GM23338 (cell line): ENCODE measurements at regions not wholly inside any gene's neighbourhood (a gene's known extent, or its start where the extent isn't known, plus 50 kb on each side); places are given as distances from the start of the nearest gene placed in this dataset.

Experiments
- ATAC-seq: fragments of 200-7000 bp; cut with Tn5 transposase; 3 replicates; pipeline ENCODE4 v1.9.1; 2020
- DNase-seq: peaks from one replicate; pipeline ENCODE4 v3.0.0-alpha.2; 2015; ENCODE audit warnings: low spot score
- H2AFZ ChIP-seq: fragments of 200-600 bp; sonication (generic); 2 replicates; pipeline ENCODE4 v1.8.0; 2016; ENCODE audit warnings: antibody characterized with exemption, mild to moderate bottlenecking, moderate library complexity
- H3F3A ChIP-seq: fragments of 200-600 bp; sonication (generic); replicated peaks from 2 replicates; pipeline ENCODE4 v1.8.0; 2017; ENCODE audit warnings: antibody characterized with exemption, mixed run types, low read depth
- H3K27ac ChIP-seq: fragments of 200-600 bp; sonication (generic); 2 replicates; pipeline ENCODE4 v1.6.1; 2016; ENCODE audit warnings: low read depth
- H3K27me3 ChIP-seq: fragments of 200-600 bp; sonication (generic); 2 replicates; pipeline ENCODE4 v1.8.0; 2016; ENCODE audit warnings: mild to moderate bottlenecking, mixed run types, moderate library complexity; ENCODE audit not compliant: insufficient read depth
- H3K36me3 ChIP-seq: fragments of 200-600 bp; sonication (generic); 2 replicates; pipeline ENCODE4 v1.8.0; 2016; ENCODE audit warnings: mild to moderate bottlenecking; ENCODE audit not compliant: insufficient read depth
- H3K4me1 ChIP-seq: fragments of 200-600 bp; sonication (generic); 2 replicates; pipeline ENCODE4 v1.8.0; 2016; ENCODE audit warnings: mild to moderate bottlenecking, moderate library complexity; ENCODE audit not compliant: insufficient read depth
- H3K4me2 ChIP-seq: fragments of 200-600 bp; sonication (generic); 2 replicates; pipeline ENCODE4 v1.7.1; 2017; ENCODE audit warnings: mixed run types
- H3K4me3 ChIP-seq: fragments of 200-600 bp; sonication (generic); 2 replicates; pipeline ENCODE4 v1.6.1; 2016; ENCODE audit warnings: mixed run types
- H3K79me2 ChIP-seq: fragments of 200-600 bp; sonication (generic); replicated peaks from 2 replicates; pipeline ENCODE4 v1.8.0; 2017; ENCODE audit warnings: mild to moderate bottlenecking; ENCODE audit not compliant: insufficient read depth
- H3K9me2 ChIP-seq: fragments of 200-600 bp; sonication (generic); 2 replicates; pipeline ENCODE4 v1.8.0; 2017; ENCODE audit not compliant: insufficient read depth
- H4K20me1 ChIP-seq: fragments of 200-600 bp; sonication (generic); replicated peaks from 2 replicates; pipeline ENCODE4 v1.8.0; 2017; ENCODE audit warnings: mild to moderate bottlenecking; ENCODE audit not compliant: insufficient read depth
- H3K27ac Mint-ChIP-seq: 2 replicates; pipeline ENCODE4 v1.8.0; 2020; ENCODE audit warnings: inconsistent platforms, mild to moderate bottlenecking, moderate library complexity, mixed read lengths
- H3K27me3 Mint-ChIP-seq: 3 replicates; pipeline ENCODE4 v1.8.0; 2022; ENCODE audit warnings: low read depth, mild to moderate bottlenecking, moderate library complexity, mixed read lengths, inconsistent platforms; ENCODE audit not compliant: insufficient read depth, poor library complexity
- H3K36me3 Mint-ChIP-seq: 3 replicates; pipeline ENCODE4 v1.8.0; 2021; ENCODE audit warnings: low read depth, mild to moderate bottlenecking, inconsistent platforms, moderate library complexity, mixed read lengths
- H3K4me1 Mint-ChIP-seq: 3 replicates; pipeline ENCODE4 v1.8.0; 2020; ENCODE audit warnings: mild to moderate bottlenecking, inconsistent platforms, mixed read lengths
- H3K4me3 Mint-ChIP-seq: 3 replicates; pipeline ENCODE4 v1.8.0; 2021; ENCODE audit warnings: moderate library complexity, mild to moderate bottlenecking, inconsistent platforms, mixed read lengths
- H3K9me3 Mint-ChIP-seq: 3 replicates; pipeline ENCODE4 v1.8.0; 2020; ENCODE audit warnings: moderate library complexity, mild to moderate bottlenecking, inconsistent platforms, mixed read lengths
- CREB1 ChIP-seq: fragments of 250-450 bp; sonication (Bioruptor Pico); IDR thresholded peaks from 2 replicates; pipeline ENCODE4 v1.5.0; 2020; ENCODE audit warnings: low read depth, mild to moderate bottlenecking, moderate library complexity
- JUNB ChIP-seq: IDR thresholded peaks from one replicate; pipeline ENCODE4 v1.6.1; 2016; ENCODE audit warnings: antibody characterized with exemption; ENCODE audit not compliant: unreplicated experiment
- POLR2AphosphoS5 ChIP-seq: IDR thresholded peaks from 2 replicates; pipeline ENCODE4 v1.6.1; 2016; ENCODE audit warnings: antibody characterized with exemption, low read depth
- ZNF114 ChIP-seq: fragments of 250-450 bp; sonication (Bioruptor Pico); IDR thresholded peaks from 2 replicates; pipeline ENCODE4 v1.5.0; 2020; ENCODE audit warnings: mild to moderate bottlenecking, moderate library complexity
- ZNF331 ChIP-seq: fragments of 250-450 bp; sonication (Bioruptor Pico); IDR thresholded peaks from 2 replicates; pipeline ENCODE4 v1.5.0; 2020; ENCODE audit warnings: low read depth, mild to moderate bottlenecking, moderate library complexity
- TF ChIP-seq, protein P1 (sequence below): fragments of 250-450 bp; sonication (Bioruptor Pico); IDR thresholded peaks from 2 replicates; pipeline ENCODE4 v1.5.0; 2020; ENCODE audit warnings: mild to moderate bottlenecking, moderate library complexity
- TF ChIP-seq, protein P2 (sequence below): IDR thresholded peaks from 2 replicates; pipeline ENCODE4 v1.6.1; 2016; ENCODE audit warnings: antibody characterized with exemption

DNA sequence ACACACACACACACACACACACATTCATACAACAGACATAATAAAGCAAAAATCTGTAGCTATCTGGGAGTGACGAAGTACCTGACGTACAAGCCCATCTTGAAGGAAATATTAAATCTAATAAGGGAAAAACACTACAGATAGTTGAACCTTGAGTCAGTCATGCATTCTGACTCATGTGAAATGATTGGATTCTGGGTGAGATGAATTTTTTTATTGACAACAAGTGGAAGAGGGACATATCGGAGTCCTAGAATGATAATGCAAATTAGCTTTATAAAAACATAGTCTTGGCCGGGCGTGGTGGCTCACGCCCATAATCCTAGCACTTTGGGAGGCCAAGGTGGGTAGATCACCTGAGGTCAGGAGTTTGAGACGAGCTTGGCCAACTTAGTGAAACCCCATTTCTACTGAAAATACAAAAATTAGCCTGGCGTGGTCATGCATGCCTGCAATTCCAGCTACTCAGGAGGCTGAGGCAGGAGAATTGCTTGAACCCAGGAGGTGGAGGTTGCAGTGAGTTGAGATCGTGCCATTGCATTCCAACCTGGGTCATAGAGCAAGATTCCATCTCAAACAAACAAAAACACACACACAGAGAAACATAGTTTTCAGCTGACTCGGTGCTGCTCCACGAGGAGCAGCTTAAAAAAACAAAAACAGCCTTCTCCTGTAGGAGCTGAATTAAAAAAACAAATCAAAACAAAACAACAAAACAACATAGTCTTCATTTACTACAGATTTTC is 154.4 kb upstream of the MKLN1 start (continued):
- TF ChIP-seq, protein P1, sequence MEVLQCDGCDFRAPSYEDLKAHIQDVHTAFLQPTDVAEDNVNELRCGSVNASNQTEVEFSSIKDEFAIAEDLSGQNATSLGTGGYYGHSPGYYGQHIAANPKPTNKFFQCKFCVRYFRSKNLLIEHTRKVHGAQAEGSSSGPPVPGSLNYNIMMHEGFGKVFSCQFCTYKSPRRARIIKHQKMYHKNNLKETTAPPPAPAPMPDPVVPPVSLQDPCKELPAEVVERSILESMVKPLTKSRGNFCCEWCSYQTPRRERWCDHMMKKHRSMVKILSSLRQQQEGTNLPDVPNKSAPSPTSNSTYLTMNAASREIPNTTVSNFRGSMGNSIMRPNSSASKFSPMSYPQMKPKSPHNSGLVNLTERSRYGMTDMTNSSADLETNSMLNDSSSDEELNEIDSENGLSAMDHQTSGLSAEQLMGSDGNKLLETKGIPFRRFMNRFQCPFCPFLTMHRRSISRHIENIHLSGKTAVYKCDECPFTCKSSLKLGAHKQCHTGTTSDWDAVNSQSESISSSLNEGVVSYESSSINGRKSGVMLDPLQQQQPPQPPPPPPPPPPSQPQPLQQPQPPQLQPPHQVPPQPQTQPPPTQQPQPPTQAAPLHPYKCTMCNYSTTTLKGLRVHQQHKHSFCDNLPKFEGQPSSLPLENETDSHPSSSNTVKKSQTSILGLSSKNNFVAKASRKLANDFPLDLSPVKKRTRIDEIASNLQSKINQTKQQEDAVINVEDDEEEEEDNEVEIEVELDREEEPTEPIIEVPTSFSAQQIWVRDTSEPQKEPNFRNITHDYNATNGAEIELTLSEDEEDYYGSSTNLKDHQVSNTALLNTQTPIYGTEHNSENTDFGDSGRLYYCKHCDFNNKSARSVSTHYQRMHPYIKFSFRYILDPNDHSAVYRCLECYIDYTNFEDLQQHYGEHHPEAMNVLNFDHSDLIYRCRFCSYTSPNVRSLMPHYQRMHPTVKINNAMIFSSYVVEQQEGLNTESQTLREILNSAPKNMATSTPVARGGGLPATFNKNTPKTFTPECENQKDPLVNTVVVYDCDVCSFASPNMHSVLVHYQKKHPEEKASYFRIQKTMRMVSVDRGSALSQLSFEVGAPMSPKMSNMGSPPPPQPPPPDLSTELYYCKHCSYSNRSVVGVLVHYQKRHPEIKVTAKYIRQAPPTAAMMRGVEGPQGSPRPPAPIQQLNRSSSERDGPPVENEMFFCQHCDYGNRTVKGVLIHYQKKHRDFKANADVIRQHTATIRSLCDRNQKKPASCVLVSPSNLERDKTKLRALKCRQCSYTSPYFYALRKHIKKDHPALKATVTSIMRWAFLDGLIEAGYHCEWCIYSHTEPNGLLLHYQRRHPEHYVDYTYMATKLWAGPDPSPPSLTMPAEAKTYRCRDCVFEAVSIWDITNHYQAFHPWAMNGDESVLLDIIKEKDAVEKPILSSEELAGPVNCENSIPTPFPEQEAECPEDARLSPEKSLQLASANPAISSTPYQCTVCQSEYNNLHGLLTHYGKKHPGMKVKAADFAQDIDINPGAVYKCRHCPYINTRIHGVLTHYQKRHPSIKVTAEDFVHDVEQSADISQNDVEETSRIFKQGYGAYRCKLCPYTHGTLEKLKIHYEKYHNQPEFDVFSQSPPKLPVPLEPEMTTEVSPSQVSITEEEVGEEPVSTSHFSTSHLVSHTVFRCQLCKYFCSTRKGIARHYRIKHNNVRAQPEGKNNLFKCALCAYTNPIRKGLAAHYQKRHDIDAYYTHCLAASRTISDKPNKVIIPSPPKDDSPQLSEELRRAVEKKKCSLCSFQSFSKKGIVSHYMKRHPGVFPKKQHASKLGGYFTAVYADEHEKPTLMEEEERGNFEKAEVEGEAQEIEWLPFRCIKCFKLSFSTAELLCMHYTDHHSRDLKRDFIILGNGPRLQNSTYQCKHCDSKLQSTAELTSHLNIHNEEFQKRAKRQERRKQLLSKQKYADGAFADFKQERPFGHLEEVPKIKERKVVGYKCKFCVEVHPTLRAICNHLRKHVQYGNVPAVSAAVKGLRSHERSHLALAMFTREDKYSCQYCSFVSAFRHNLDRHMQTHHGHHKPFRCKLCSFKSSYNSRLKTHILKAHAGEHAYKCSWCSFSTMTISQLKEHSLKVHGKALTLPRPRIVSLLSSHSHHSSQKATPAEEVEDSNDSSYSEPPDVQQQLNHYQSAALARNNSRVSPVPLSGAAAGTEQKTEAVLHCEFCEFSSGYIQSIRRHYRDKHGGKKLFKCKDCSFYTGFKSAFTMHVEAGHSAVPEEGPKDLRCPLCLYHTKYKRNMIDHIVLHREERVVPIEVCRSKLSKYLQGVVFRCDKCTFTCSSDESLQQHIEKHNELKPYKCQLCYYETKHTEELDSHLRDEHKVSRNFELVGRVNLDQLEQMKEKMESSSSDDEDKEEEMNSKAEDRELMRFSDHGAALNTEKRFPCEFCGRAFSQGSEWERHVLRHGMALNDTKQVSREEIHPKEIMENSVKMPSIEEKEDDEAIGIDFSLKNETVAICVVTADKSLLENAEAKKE (CRISPR knock-in tag): no peak
- TF ChIP-seq JUNB (no peak), CREB1 (CRISPR knock-in tag) (no peak), ZNF331 (no peak), POLR2AphosphoS5 (no peak), ZNF114 (CRISPR knock-in tag) (no peak)

DNA sequence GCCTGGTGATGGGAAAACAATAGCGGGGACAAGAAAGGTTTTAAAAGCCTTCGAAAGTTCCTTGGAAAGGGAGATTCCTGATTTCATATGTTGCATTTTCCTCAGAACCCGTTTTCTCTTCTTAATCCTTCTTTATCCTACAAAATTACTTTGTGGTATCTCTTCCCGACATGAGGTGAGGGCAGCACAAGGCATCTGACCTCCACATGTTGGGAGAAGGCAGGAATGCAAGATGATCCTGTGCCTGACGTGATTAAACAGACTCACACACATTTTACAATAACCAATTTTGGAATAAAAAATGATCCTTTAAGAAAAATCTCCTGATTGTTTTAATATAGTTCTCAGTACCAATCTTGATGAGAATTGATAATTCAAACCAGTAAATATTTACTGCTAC is 153.3 kb upstream of the MKLN1 start:
- no peaks in the 10 kb centered on the region for H3F3A ChIP-seq
- no peaks in the 10 kb centered on the region for H3K36me3 ChIP-seq
- H3K9me3 Mint-ChIP-seq: no peaks in the 10 kb centered on the region
- no peak for ATAC-seq
- no peak overlapping the region for H3K27ac ChIP-seq
- no peak for DNase-seq
- no peak overlapping the region for H2AFZ ChIP-seq
- no peaks in the 10 kb centered on the region for H3K9me2 ChIP-seq
- no peaks in the 10 kb centered on the region for H4K20me1 ChIP-seq
- H3K27me3 ChIP-seq: no peaks in the 10 kb centered on the region
- no peaks in the 10 kb centered on the region for H3K79me2 ChIP-seq
- no peak overlapping the region for H3K4me2 ChIP-seq
- no peaks in the 10 kb centered on the region for H3K36me3 Mint-ChIP-seq
- no peak overlapping the region for H3K27ac Mint-ChIP-seq
- no peak overlapping the region for H3K4me3 ChIP-seq
- no peaks in the 10 kb centered on the region for H3K27me3 Mint-ChIP-seq
- H3K4me3 Mint-ChIP-seq: no peak overlapping the region
- H3K4me1 Mint-ChIP-seq: no peaks in the 10 kb centered on the region
- TF ChIP-seq, protein P2, sequence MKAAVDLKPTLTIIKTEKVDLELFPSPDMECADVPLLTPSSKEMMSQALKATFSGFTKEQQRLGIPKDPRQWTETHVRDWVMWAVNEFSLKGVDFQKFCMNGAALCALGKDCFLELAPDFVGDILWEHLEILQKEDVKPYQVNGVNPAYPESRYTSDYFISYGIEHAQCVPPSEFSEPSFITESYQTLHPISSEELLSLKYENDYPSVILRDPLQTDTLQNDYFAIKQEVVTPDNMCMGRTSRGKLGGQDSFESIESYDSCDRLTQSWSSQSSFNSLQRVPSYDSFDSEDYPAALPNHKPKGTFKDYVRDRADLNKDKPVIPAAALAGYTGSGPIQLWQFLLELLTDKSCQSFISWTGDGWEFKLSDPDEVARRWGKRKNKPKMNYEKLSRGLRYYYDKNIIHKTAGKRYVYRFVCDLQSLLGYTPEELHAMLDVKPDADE: no peak
- TF ChIP-seq, protein P1 (CRISPR knock-in tag): no peak
- no peak for TF ChIP-seq POLR2AphosphoS5
- no peaks in the 10 kb centered on the region for H3K4me1 ChIP-seq
